HG02588 (cell line): ENCODE measurements at regions not wholly inside any gene's neighbourhood (a gene's known extent, or its start where the extent isn't known, plus 50 kb on each side); places are given as distances from the start of the nearest gene placed in this dataset.

Source experiments
- ATAC-seq: cut with Tn5 transposase; IDR thresholded peaks from one replicate; pipeline ENCODE4 v1.9.1; 2021; ENCODE audit warnings: mild to moderate bottlenecking, moderate library complexity; ENCODE audit not compliant: unreplicated experiment

GRCh38 chr18:54100920-54101470 lies 123.5 kb downstream of the MBD2 start:
- ATAC-seq = no peak

DNA sequence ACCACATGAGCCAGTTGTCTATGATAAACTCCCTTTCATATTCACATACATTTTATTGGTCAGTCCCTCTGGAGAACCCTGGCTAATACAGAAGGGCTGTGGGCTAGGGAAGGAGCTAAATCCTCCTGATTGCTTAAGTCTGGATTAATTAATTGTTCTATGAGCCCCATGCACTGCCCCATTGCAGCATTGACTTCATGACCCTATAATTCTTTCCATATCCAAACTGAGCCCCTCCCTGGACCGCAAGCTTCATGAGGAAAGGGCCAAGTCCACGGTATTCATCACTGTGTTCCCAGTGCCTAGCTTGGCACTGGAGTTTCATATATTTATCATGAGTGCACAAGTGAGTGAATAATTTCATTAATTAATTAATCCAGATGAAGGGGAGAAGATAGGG lies 124.0 kb downstream of the MBD2 start:
- no peak for ATAC-seq

GRCh38 chr18:54094474-54094873 lies 130.0 kb downstream of the MBD2 start:
- ATAC-seq = no peak

GRCh38 chr18:54090856-54091255 lies 133.6 kb downstream of the MBD2 start:
- ATAC-seq = no peak

- ATAC-seq = no peak
Measured at GRCh38 chr18:54089749-54090459, 134.6 kb downstream of the MBD2 start.

GRCh38 chr18:54086863-54087262 lies 137.6 kb downstream of the MBD2 start:
- no peak for ATAC-seq

DNA sequence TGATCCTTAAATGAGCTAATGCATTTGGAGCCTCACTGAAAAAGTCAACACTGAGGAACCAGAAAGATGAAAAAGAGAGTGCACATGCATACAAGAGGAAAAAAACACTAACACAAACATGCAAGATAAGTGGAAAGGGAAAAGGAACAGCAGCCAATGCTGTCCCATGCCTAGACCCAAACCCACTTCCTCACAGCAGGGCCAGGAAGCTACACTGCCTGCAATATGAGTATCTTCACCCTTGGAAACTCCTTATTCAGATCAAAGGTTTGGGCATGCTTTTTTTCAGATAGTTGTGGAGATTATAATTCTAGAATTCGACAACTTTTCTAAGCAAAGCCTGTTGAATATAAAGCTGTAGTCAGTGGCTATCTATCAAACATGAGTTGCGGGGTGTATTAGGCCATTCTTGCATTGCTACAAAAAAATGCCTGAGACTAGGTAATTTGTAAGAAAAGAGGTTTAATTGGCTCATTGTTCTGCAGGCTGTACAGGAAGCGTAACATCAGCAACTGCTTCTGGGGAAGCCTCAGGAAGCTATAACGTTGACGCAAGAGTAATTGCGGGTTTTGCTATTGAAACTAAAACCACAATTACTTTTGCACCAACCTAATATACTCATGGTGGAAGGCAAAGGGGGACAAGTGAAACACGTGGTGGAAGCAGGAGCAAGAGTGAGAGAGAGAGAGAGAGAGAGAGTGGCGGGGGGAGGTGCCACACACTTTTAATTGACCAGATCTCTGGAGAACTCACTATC lies 138.2 kb downstream of the MBD2 start:
- peak; percentile 71 for ATAC-seq

DNA sequence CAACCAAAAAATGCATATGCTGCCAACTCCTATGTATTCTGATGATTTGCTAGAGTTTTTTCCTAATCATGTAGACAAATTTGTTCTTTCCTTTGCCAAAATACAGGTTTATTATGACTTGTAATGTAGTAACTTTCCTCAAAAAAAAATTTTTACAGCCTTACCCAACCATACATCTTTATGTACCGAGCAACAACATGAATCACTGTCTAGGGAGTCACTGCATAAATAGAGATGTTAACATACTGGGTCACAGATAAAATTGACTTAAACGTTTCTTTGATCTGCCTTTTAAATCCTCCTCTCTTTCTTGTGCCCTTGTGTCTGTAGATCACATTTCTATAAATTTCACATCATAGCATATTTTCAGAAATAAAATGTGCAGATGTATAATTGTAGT lies 143.6 kb downstream of the MBD2 start:
- no peak for ATAC-seq

DNA sequence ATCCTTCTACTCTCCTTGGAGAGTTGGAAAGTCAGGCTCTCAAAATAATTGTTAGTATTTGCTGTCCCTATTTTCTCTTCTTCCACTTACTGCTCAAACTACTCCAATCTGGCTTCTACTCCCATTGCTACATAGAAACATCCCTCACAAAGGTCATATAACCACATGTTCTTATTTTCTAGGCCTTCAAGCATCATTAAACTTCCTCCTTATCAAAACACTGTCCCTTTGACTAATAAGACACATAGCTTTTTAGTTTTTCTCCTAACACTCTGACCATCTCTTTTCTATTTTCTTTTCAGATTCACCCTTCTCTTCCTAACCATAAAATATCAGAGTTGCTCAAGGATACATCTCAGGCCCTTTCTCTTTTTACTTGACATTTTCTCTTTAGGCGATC lies 148.3 kb downstream of the MBD2 start:
- ATAC-seq = no peak

- no peak for ATAC-seq
Measured at GRCh38 chr18:54075689-54076088, 148.8 kb downstream of the MBD2 start.

GRCh38 chr18:54069729-54070128 lies 154.7 kb downstream of the MBD2 start:
- ATAC-seq = no peak

GRCh38 chr18:54060343-54061005 lies 164.0 kb downstream of the MBD2 start:
- no peak for ATAC-seq

- ATAC-seq = no peak
Measured at GRCh38 chr18:54052732-54053429, 171.6 kb downstream of the MBD2 start.

- ATAC-seq = no peak
Measured at GRCh38 chr18:54052259-54052658, 172.2 kb downstream of the MBD2 start.

- ATAC-seq = no peak
Measured at GRCh38 chr18:54043484-54044251, 180.8 kb downstream of the MBD2 start.

DNA sequence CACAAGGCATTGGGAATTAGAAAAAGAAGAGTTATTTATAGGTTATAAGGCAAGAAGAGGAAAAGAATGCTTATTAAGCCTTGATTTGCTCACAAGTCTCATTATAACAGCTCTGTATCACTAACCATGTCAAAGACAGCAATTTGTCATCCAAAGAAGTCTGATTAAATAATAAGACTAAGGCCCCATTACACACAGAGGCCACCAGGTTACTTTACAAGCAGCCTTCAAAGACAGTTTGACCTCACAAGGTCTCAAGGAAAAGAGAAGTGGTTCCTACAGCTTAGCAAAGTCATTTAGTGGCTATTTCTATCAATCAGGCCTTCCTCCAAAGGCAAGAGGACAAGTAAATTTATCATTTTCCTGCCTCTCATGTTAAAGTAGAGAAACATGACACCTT lies 188.5 kb downstream of the MBD2 start:
- ATAC-seq = no peak

GRCh38 chr18:54033052-54033451 lies 191.4 kb downstream of the MBD2 start:
- ATAC-seq = no peak

DNA sequence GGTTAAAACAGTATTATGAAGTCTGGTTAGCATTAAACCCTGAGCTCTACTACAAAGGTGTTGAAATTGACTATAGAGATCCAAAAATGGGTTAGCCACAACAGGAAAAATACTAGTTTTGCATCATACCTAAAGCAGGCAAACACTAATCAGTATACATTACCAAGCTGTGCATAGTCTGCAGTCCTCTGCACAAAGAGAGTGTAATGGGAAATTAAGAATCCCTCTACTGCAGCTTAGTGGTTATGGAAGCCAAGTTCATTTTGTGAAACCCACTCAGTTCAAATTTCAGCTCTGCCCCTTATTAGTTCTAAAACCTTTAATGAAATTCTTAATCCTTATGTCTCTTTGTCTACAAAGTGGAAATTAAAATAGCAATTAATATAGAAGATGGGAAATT lies 192.1 kb downstream of the MBD2 start:
- no peak for ATAC-seq

- ATAC-seq = no peak
Measured at GRCh38 chr18:54031243-54031642, 193.2 kb downstream of the MBD2 start.

GRCh38 chr18:54030434-54030833 lies 194.0 kb downstream of the MBD2 start:
- no peak for ATAC-seq
